Smooth muscle cell (in vitro differentiated cells): ENCODE measurements at regions not wholly inside any gene's neighbourhood (a gene's known extent, or its start where the extent isn't known, plus 50 kb on each side); places are given as distances from the start of the nearest gene placed in this dataset.

Source experiments
- DNase-seq: peaks from one replicate; lab custom pipeline; 2025; ENCODE audit not compliant: unreplicated experiment; lab: John Stamatoyannopoulos, UW
- H2AFZ ChIP-seq: fragments of 200-600 bp; sonication (generic); 2 replicates; pipeline ENCODE4 v1.6.0; 2016; ENCODE audit warnings: antibody characterized with exemption, low read depth, mild to moderate bottlenecking
- H3F3A ChIP-seq: fragments of 200-600 bp; sonication (generic); 2 replicates; pipeline ENCODE4 v1.6.0; 2017; ENCODE audit warnings: antibody characterized with exemption, low read depth
- H3K27ac ChIP-seq: fragments of 200-600 bp; sonication (generic); 2 replicates; pipeline ENCODE4 v1.5.1; 2016; ENCODE audit warnings: low read depth, mild to moderate bottlenecking
- H3K27me3 ChIP-seq: fragments of 200-600 bp; sonication (generic); 2 replicates; pipeline ENCODE4 v1.6.1; 2016; ENCODE audit warnings: low read depth, mild to moderate bottlenecking
- H3K36me3 ChIP-seq: fragments of 200-600 bp; sonication (generic); 2 replicates; pipeline ENCODE4 v1.5.1; 2016; ENCODE audit warnings: low read depth
- H3K4me1 ChIP-seq: fragments of 200-600 bp; sonication (generic); 2 replicates; pipeline ENCODE4 v1.5.1; 2016; ENCODE audit warnings: low read depth
- H3K4me2 ChIP-seq: fragments of 200-600 bp; sonication (generic); 2 replicates; pipeline ENCODE4 v1.6.0; 2016; ENCODE audit warnings: mild to moderate bottlenecking
- H3K4me3 ChIP-seq: fragments of 200-600 bp; sonication (generic); 2 replicates; pipeline ENCODE4 v1.5.1; 2016; ENCODE audit warnings: mild to moderate bottlenecking
- H3K79me2 ChIP-seq: fragments of 200-600 bp; sonication (generic); 2 replicates; pipeline ENCODE4 v1.6.0; 2016; ENCODE audit warnings: low read depth, mild to moderate bottlenecking
- H3K9ac ChIP-seq: fragments of 200-600 bp; sonication (generic); 2 replicates; pipeline ENCODE4 v1.6.0; 2016; ENCODE audit warnings: low read depth
- H3K9me3 ChIP-seq: fragments of 200-600 bp; sonication (generic); replicated peaks from 2 replicates; pipeline ENCODE4 v1.5.1; 2016; ENCODE audit warnings: low read depth
- H4K20me1 ChIP-seq: fragments of 200-600 bp; sonication (generic); 2 replicates; pipeline ENCODE4 v1.6.0; 2016; ENCODE audit warnings: low read depth
- WGBS: methylation state at CpG from one replicate; pipeline ENCODE4 v1.1.7; 2016; ENCODE audit warnings: low lambda C conversion rate; 5-methylcytosine and 5-hydroxymethylcytosine counted together
- TF ChIP-seq, protein P1 (sequence below): fragments of 200-600 bp; sonication (generic); IDR thresholded peaks from 2 replicates; pipeline ENCODE4 v1.5.1; 2017; ENCODE audit warnings: borderline replicate concordance, mild to moderate bottlenecking, antibody characterized with exemption; ENCODE audit not compliant: insufficient read depth, poor library complexity, severe bottlenecking

DNA sequence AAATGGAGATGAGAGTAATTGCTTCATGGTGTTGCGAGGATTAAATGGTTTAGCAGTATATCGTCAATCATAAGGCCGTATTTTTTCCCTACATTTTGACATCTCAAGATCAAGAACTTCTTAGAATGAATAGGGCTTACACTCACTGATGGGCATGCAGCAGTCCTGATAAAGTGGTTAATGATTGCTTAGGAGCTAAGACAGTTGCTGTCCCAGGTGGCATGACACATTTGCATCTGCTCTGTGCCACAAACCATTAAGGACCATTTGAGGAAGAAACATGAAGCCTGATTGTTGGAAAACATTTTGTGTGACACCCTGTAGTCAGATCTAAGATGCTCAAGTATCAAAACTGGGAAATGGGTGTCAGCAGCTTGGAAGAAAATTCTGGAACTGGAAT lies 81.0 kb upstream of the SGIP1 start:
- Histone ChIP-seq H4K20me1 (no peaks in the 10 kb centered on the region), H2AFZ (no peak overlapping the region), H3K36me3 (no peaks in the 10 kb centered on the region), H3K9ac (no peak overlapping the region), H3K4me3 (no peak overlapping the region), H3K4me2 (no peak overlapping the region), H3F3A (no peaks in the 10 kb centered on the region), H3K27me3 (no peaks in the 10 kb centered on the region), H3K9me3 (no peaks in the 10 kb centered on the region), H3K27ac (no peak overlapping the region), H3K79me2 (no peaks in the 10 kb centered on the region), H3K4me1 (no peaks in the 10 kb centered on the region)
- TF ChIP-seq, protein P1, sequence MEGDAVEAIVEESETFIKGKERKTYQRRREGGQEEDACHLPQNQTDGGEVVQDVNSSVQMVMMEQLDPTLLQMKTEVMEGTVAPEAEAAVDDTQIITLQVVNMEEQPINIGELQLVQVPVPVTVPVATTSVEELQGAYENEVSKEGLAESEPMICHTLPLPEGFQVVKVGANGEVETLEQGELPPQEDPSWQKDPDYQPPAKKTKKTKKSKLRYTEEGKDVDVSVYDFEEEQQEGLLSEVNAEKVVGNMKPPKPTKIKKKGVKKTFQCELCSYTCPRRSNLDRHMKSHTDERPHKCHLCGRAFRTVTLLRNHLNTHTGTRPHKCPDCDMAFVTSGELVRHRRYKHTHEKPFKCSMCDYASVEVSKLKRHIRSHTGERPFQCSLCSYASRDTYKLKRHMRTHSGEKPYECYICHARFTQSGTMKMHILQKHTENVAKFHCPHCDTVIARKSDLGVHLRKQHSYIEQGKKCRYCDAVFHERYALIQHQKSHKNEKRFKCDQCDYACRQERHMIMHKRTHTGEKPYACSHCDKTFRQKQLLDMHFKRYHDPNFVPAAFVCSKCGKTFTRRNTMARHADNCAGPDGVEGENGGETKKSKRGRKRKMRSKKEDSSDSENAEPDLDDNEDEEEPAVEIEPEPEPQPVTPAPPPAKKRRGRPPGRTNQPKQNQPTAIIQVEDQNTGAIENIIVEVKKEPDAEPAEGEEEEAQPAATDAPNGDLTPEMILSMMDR = no peak
- 94% methylated on average over 3 of the region's 3 CpGs for WGBS
- no peak for DNase-seq

DNA sequence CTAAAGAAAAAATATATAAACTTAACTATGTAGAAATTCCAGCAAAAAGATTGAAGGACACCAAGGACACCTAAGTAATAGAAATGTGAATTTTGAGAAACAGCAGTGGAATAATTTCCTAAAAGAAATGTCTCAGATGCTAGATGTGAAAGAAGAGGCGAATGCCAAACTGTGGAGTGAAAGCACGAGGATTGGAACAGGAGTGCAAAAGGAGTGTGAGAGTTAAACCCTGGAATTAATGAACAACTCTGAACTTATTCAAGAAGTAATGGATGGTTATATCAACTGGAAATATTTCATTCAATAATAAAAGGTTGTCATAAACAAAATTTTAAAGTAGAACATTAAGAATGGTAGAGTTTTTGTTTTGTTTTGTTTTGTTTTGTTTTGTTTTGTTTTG lies 78.5 kb upstream of the SGIP1 start:
- Histone ChIP-seq H3K4me2 (no peak overlapping the region), H3K4me1 (no peaks in the 10 kb centered on the region), H3K27ac (no peak overlapping the region), H3K36me3 (no peaks in the 10 kb centered on the region), H3K9me3 (peaks cover 4% of the 10 kb centered on the region), H3K79me2 (no peaks in the 10 kb centered on the region), H3K4me3 (no peak overlapping the region), H3K9ac (no peak overlapping the region), H2AFZ (no peak overlapping the region), H3F3A (no peaks in the 10 kb centered on the region), H4K20me1 (no peaks in the 10 kb centered on the region), H3K27me3 (no peaks in the 10 kb centered on the region)
- TF ChIP-seq, protein P1 = no peak
- no peak for DNase-seq
- 94% methylated on average over 2 of the region's 2 CpGs for WGBS

DNA sequence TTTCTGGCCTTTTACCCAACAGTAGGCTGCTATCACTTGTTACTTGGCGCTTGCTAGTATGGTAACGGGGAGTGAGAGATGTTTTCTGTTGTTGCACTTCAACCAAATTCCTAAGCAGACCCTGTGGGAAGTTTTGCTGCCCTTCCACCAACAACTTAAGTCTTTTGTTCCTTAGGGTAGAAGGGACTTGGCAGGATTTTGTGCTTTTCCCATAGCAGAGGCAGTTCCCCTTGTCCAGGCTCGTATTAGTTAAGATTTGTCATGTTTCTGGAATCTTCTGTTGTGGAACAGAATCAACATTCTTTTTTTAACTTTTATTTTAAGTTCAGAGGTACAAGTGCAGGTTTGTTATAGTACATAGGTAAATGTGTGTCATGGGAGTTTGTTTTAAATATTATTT lies 73.2 kb upstream of the SGIP1 start:
- no peak for DNase-seq
- Histone ChIP-seq H2AFZ (no peak overlapping the region), H3K36me3 (no peaks in the 10 kb centered on the region), H3F3A (no peaks in the 10 kb centered on the region), H4K20me1 (no peaks in the 10 kb centered on the region), H3K9me3 (peaks cover 4% of the 10 kb centered on the region), H3K79me2 (no peaks in the 10 kb centered on the region), H3K4me2 (no peak overlapping the region), H3K4me1 (no peaks in the 10 kb centered on the region), H3K27ac (no peak overlapping the region), H3K9ac (no peak overlapping the region), H3K4me3 (no peak overlapping the region), H3K27me3 (no peaks in the 10 kb centered on the region)
- 94% methylated on average over 3 of the region's 3 CpGs for WGBS
- TF ChIP-seq, protein P1 = no peak

DNA sequence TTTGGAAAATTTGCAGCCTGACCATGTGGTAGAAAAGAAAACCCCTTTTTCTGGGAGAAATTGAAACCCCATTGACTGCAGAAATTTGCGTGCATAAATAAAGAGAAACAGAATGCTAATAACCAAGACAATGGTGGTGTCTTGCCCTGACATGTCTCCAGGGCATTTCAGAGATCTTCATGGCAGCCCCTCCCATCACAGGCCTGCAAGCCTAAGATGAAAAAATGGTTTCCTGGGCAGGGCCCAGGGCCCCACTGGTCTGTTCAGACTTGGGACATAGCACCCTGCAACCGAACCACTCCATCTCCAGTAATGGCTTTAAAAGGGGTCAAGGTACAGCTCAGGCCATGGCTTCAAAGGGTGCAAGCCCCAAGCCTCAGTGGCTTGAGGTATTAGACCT lies 71.6 kb upstream of the SGIP1 start:
- no peaks in the 10 kb centered on the region for H4K20me1 ChIP-seq
- no peak overlapping the region for H3K4me2 ChIP-seq
- H3K79me2 ChIP-seq = no peaks in the 10 kb centered on the region
- H3F3A ChIP-seq = peaks cover 2% of the 10 kb centered on the region
- DNase-seq = no peak
- TF ChIP-seq, protein P1 = no peak
- H3K4me3 ChIP-seq = no peak overlapping the region
- H3K27me3 ChIP-seq = no peaks in the 10 kb centered on the region
- H3K27ac ChIP-seq = no peak overlapping the region
- no peak overlapping the region for H2AFZ ChIP-seq
- H3K36me3 ChIP-seq = no peaks in the 10 kb centered on the region
- no peak overlapping the region for H3K9ac ChIP-seq
- WGBS = 96% methylated on average over 2 of the region's 2 CpGs
- peaks cover 3% of the 10 kb centered on the region for H3K4me1 ChIP-seq
- H3K9me3 ChIP-seq = peaks cover 4% of the 10 kb centered on the region
